Mesothelial cell of epicardium (in vitro differentiated cells): ENCODE measurements at regions not wholly inside any gene's neighbourhood (a gene's known extent, or its start where the extent isn't known, plus 50 kb on each side); places are given as distances from the start of the nearest gene placed in this dataset.
"Not testable (repeated sequence)": the region's sequence is repeated elsewhere in the genome, so short reads cannot be mapped to it uniquely, and the experiment has no call there.

Source experiments
- DNase-seq, 2 experiments: peaks; one replicate each; pipeline ENCODE4 v3.0.0; 2021; ENCODE audit warnings: low spot score in 2 of 2; ENCODE audit not compliant: unreplicated experiment in 2 of 2
- H3K27ac Mint-ChIP-seq: 2 replicates; pipeline ENCODE4 v1.8.0; 2021; ENCODE audit warnings: mixed read lengths
- H3K27me3 Mint-ChIP-seq: 2 replicates; pipeline ENCODE4 v1.8.0; 2021; ENCODE audit warnings: low read depth, mixed read lengths
- H3K36me3 Mint-ChIP-seq: 2 replicates; pipeline ENCODE4 v1.8.0; 2021; ENCODE audit warnings: mixed read lengths
- H3K4me1 Mint-ChIP-seq: 2 replicates; pipeline ENCODE4 v1.8.0; 2021; ENCODE audit warnings: mixed read lengths
- H3K4me3 Mint-ChIP-seq: 2 replicates; pipeline ENCODE4 v1.8.0; 2021; ENCODE audit warnings: mild to moderate bottlenecking, moderate library complexity, mixed read lengths
- H3K9me3 Mint-ChIP-seq: 2 replicates; pipeline ENCODE4 v1.8.0; 2021; ENCODE audit warnings: mixed read lengths
- TF ChIP-seq, protein P1 (sequence below): fragments of 200-600 bp; sonication (generic); IDR thresholded peaks from one replicate; pipeline ENCODE4 v1.5.0; 2021; ENCODE audit warnings: antibody characterized with exemption; ENCODE audit not compliant: unreplicated experiment

DNA sequence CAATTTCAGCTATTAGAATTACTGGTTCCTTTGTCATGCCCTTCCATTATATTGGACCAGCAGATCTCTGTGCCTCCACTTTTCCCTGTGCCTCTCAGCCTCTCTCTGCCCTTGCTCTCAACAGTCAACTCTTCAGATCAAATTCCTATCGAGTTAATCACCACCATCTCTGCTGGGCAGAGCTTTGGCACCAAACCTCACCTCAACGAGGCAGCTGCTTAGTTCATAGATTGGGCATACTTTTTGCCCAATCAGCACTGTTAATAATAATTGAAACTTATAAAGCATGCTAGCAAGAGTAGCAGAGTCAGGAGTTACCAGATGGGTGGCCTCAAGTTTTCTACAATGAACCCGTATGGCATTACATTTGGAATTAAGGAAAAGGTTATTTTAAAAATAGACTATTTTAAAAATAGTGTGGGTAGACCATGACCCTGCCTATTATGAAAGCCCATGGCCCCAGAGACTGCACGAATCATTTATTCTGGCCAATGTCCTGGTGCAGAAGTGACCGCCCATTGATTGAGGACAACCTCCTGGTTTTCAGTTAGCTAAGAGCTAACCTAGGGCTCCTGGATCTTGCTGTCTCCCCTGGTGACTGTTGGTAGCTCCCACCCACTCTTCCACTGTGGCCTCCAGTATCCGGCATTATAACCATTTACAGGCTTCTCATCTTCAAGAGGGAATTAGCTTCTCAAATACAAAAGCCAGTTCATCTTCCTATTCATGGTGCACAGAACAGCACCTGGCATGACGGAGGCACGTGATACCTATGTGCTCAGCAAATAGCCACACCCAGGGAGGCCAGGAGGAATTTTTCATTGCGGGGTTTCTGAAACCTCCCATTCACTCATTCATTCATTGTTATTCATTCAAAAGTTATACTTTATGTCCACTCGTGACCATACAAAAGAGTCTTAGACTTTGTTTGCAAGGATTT, 265.4 kb downstream of the INHBA start:
- Mint-ChIP-seq H3K4me3 (no peak overlapping the region), H3K27ac (no peak overlapping the region)

GRCh38 chr7:41436139-41436538, 266.8 kb downstream of the INHBA start:
- TF ChIP-seq, protein P1, sequence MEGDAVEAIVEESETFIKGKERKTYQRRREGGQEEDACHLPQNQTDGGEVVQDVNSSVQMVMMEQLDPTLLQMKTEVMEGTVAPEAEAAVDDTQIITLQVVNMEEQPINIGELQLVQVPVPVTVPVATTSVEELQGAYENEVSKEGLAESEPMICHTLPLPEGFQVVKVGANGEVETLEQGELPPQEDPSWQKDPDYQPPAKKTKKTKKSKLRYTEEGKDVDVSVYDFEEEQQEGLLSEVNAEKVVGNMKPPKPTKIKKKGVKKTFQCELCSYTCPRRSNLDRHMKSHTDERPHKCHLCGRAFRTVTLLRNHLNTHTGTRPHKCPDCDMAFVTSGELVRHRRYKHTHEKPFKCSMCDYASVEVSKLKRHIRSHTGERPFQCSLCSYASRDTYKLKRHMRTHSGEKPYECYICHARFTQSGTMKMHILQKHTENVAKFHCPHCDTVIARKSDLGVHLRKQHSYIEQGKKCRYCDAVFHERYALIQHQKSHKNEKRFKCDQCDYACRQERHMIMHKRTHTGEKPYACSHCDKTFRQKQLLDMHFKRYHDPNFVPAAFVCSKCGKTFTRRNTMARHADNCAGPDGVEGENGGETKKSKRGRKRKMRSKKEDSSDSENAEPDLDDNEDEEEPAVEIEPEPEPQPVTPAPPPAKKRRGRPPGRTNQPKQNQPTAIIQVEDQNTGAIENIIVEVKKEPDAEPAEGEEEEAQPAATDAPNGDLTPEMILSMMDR = no peak
- no peaks in the 10 kb centered on the region for H3K36me3 Mint-ChIP-seq
- H3K27me3 Mint-ChIP-seq = no peaks in the 10 kb centered on the region
- no peak overlapping the region for H3K27ac Mint-ChIP-seq
- H3K4me3 Mint-ChIP-seq = no peak overlapping the region
- no peak for DNase-seq
- H3K9me3 Mint-ChIP-seq = peaks cover 16% of the 10 kb centered on the region
- peaks cover 11% of the 10 kb centered on the region for H3K4me1 Mint-ChIP-seq

More for the DNA sequence above, 265.4 kb downstream of the INHBA start:
- TF ChIP-seq, protein P1 = no peak
- Mint-ChIP-seq H3K36me3 (no peaks in the 10 kb centered on the region), H3K9me3 (peaks cover 7% of the 10 kb centered on the region), H3K4me1 (peaks cover 11% of the 10 kb centered on the region), H3K27me3 (no peaks in the 10 kb centered on the region)
- DNase-seq = no peak

- not testable (repeated sequence) for H3K27ac Mint-ChIP-seq
- H3K9me3 Mint-ChIP-seq = peaks cover 24% of the 10 kb centered on the region
These were observed 267.9 kb downstream of the INHBA start for GRCh38 chr7:41435020-41435419.

DNA sequence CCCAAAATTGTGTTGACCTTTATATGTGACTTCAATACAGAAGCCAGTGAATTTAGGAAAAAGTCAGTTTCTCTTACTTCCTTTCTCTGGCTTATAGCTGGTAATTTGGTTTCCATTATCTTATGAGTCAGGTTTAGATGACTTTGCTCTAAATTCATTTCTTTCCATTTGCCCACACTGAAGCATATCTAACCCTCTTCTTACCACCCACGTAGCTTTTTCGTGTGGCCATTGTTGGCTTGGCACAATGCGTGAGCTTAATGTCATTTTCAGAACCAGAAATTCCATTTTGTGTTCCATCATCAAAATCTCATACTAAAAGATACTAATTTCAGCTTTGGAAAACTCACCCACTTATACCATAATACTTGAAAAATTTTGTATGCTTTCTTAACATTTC, 271.2 kb downstream of the INHBA start:
- TF ChIP-seq, protein P1 = no peak
- no peaks in the 10 kb centered on the region for H3K36me3 Mint-ChIP-seq
- H3K4me3 Mint-ChIP-seq = no peak overlapping the region
- H3K9me3 Mint-ChIP-seq = peaks cover 25% of the 10 kb centered on the region
- H3K27ac Mint-ChIP-seq = no peak overlapping the region
- no peak for DNase-seq
- H3K4me1 Mint-ChIP-seq = no peaks in the 10 kb centered on the region
- no peaks in the 10 kb centered on the region for H3K27me3 Mint-ChIP-seq

More at GRCh38 chr7:41435020-41435419, 267.9 kb downstream of the INHBA start:
- not testable (repeated sequence) for H3K27me3 Mint-ChIP-seq, H3K4me3 Mint-ChIP-seq, H3K36me3 Mint-ChIP-seq, DNase-seq, H3K4me1 Mint-ChIP-seq

DNA sequence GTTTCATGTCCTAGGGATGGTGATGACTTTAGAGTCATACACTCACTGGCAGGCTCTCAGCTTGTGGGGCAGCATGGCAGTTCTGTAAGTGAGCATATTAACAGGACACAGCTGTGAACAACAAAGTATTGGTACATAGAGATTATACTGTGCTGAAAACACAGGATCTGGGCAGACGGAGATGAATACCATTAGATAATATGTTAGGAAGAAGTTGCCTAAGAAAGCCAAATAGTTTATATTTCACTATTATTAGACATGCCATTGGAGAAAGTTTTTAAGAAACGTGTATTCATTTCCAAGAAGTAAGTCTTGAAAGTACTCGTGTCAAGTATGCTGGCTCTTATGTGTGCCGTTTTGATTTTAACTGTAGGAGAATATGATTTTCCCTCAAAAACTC, 274.5 kb downstream of the INHBA start:
- DNase-seq = no peak
- H3K4me1 Mint-ChIP-seq = no peaks in the 10 kb centered on the region

GRCh38 chr7:41425926-41426325, 277.0 kb downstream of the INHBA start:
- TF ChIP-seq, protein P1 = no peak
- Mint-ChIP-seq H3K27me3 (no peaks in the 10 kb centered on the region), H3K4me1 (peaks cover 3% of the 10 kb centered on the region), H3K4me3 (no peak overlapping the region), H3K9me3 (peaks cover 13% of the 10 kb centered on the region), H3K36me3 (no peaks in the 10 kb centered on the region), H3K27ac (no peak overlapping the region)
- DNase-seq = no peak

More for the DNA sequence above, 274.5 kb downstream of the INHBA start:
- Mint-ChIP-seq H3K27me3 (no peaks in the 10 kb centered on the region), H3K4me3 (no peak overlapping the region), H3K27ac (no peak overlapping the region), H3K36me3 (no peaks in the 10 kb centered on the region), H3K9me3 (peaks cover 18% of the 10 kb centered on the region)
- TF ChIP-seq, protein P1 = no peak
